ENCODE measurements at regions not wholly inside any gene's neighbourhood (a gene's known extent, or its start where the extent isn't known, plus 50 kb on each side); places are given as distances from the start of the nearest gene placed in this dataset.

GRCh38 chr18:57287766-57288165, 64.6 kb upstream of the ST8SIA3 start:
- intact Hi-C loops (cut with DNase I; ENCODE audit: low total_unique reads), result no loop called here
- TF ChIP-seq POLR2AphosphoS5 (IDR thresholded peaks at IDR 0.05), result no peak
- TF ChIP-seq POLR2A (IDR thresholded peaks at IDR 0.05), result no peak
- TF ChIP-seq CTCF (IDR thresholded peaks at IDR 0.05), result no peak

GRCh38 chr18:57294547-57294946, 57.8 kb upstream of the ST8SIA3 start:
- no peaks in the 10 kb centered on the region for H3K36me3 ChIP-seq
- no peaks in the 10 kb centered on the region for H3K4me1 ChIP-seq
- TF ChIP-seq CTCF (IDR thresholded peaks at IDR 0.05) (no peak), POLR2AphosphoS5 (IDR thresholded peaks at IDR 0.05) (no peak), POLR2A (IDR thresholded peaks at IDR 0.05) (no peak)
- H3K27ac ChIP-seq, result no peak overlapping the region
- intact Hi-C loops (cut with DNase I; ENCODE audit: low total_unique reads), result no loop called here
- no peak for DNase-seq (ENCODE audit: low spot score in 2 of 2)
- no peaks in the 10 kb centered on the region for H3K9me3 ChIP-seq
- no peaks in the 10 kb centered on the region for H3K27me3 ChIP-seq
- no peak overlapping the region for H3K4me3 ChIP-seq

More at GRCh38 chr18:57287766-57288165, 64.6 kb upstream of the ST8SIA3 start:
- Histone ChIP-seq H3K27ac (no peak overlapping the region), H3K4me3 (no peak overlapping the region), H3K4me1 (no peaks in the 10 kb centered on the region), H3K9me3 (no peaks in the 10 kb centered on the region), H3K36me3 (no peaks in the 10 kb centered on the region), H3K27me3 (peaks cover 0 to 5% of the 10 kb centered on the region in 2 donors)
- DNase-seq (ENCODE audit: low spot score in 2 of 2), result no peak

- TF ChIP-seq POLR2A (IDR thresholded peaks at IDR 0.05), result no peak
- TF ChIP-seq POLR2AphosphoS5 (IDR thresholded peaks at IDR 0.05), result no peak
- TF ChIP-seq CTCF (IDR thresholded peaks at IDR 0.05), result no peak
- Histone ChIP-seq H3K9me3 (no peaks in the 10 kb centered on the region), H3K27ac (no peak overlapping the region), H3K4me3 (no peak overlapping the region), H3K27me3 (no peaks in the 10 kb centered on the region), H3K4me1 (no peaks in the 10 kb centered on the region), H3K36me3 (no peaks in the 10 kb centered on the region)
- intact Hi-C loops (cut with DNase I; ENCODE audit: low total_unique reads), result no loop called here
- DNase-seq (ENCODE audit: low spot score in 2 of 2), result no peak
Measured at GRCh38 chr18:57296336-57296735, 56.0 kb upstream of the ST8SIA3 start.

GRCh38 chr18:57297306-57297705, 55.1 kb upstream of the ST8SIA3 start:
- H3K36me3 ChIP-seq, result no peaks in the 10 kb centered on the region
- DNase-seq (ENCODE audit: low spot score in 2 of 2), result no peak
- H3K27ac ChIP-seq, result no peak overlapping the region
- no peaks in the 10 kb centered on the region for H3K27me3 ChIP-seq
- no peak for TF ChIP-seq POLR2A (IDR thresholded peaks at IDR 0.05)
- TF ChIP-seq POLR2AphosphoS5 (IDR thresholded peaks at IDR 0.05), result no peak
- TF ChIP-seq CTCF (IDR thresholded peaks at IDR 0.05), result no peak
- no peak overlapping the region for H3K4me3 ChIP-seq
- intact Hi-C loops (cut with DNase I; ENCODE audit: low total_unique reads), result no loop called here
- H3K4me1 ChIP-seq, result no peaks in the 10 kb centered on the region
- H3K9me3 ChIP-seq, result no peaks in the 10 kb centered on the region

- no peaks in the 10 kb centered on the region for H3K9me3 ChIP-seq
- H3K36me3 ChIP-seq, result no peaks in the 10 kb centered on the region
- H3K4me1 ChIP-seq, result no peaks in the 10 kb centered on the region
- H3K27ac ChIP-seq, result no peak overlapping the region
- no peak for DNase-seq (ENCODE audit: low spot score in 2 of 2)
- intact Hi-C loops (cut with DNase I; ENCODE audit: low total_unique reads), result no loop called here
- TF ChIP-seq POLR2A (IDR thresholded peaks at IDR 0.05) (no peak), CTCF (IDR thresholded peaks at IDR 0.05) (no peak), POLR2AphosphoS5 (IDR thresholded peaks at IDR 0.05) (no peak)
- H3K27me3 ChIP-seq, result no peaks in the 10 kb centered on the region
- H3K4me3 ChIP-seq, result no peak overlapping the region
Measured at GRCh38 chr18:57299931-57300330, 52.4 kb upstream of the ST8SIA3 start.
